HCT116 (cell line): ENCODE measurements at regions not wholly inside any gene's neighbourhood (a gene's known extent, or its start where the extent isn't known, plus 50 kb on each side); places are given as distances from the start of the nearest gene placed in this dataset.

Source experiments
- ATAC-seq: fragments of 200-7000 bp; cut with Tn5 transposase; 2 replicates; pipeline ENCODE4 v1.9.1; 2020; ENCODE audit warnings: mild to moderate bottlenecking, moderate library complexity
- BruUV-seq: library from RNA; stranded (reverse); fragments of 400-500 nt; replicated peaks from 2 replicates; lab custom pipeline; 2021; lab: Mats Ljungman, UMichigan
- CTCF ChIA-PET: fragments of 300-600 bp; sonication (Branson Sonifier 250); formaldehyde crosslinking; loops from one replicate; lab custom pipeline; 2021; ENCODE audit warnings: antibody characterized with exemption; lab: Charles Lee
- POLR2A ChIA-PET: fragments of 300-600, 350-600 bp; sonication (Branson Sonifier 250); formaldehyde crosslinking; loops from one replicate; lab custom pipeline; 2021; ENCODE audit warnings: antibody characterized with exemption; lab: Charles Lee
- RAD21 ChIA-PET, 2 experiments: fragments of 300-600 bp; sonication (Branson Sonifier 250); formaldehyde crosslinking; loops; one replicate each; lab custom pipeline; 2023; ENCODE audit warnings: low total read pairs in 2 of 2; ENCODE audit not compliant: uncharacterized antibody in 2 of 2, unreplicated experiment in 2 of 2, low non-redundant PET in 1 of 2; lab: Charles Lee
- DNase-seq: peaks from one replicate; pipeline ENCODE4 v3.0.0-alpha.2; 2010; ENCODE audit warnings: low read depth, low spot score
- H2AFZ ChIP-seq: fragments of 200-600 bp; shearing (Covaris generic), sonication (generic); 2 replicates; pipeline ENCODE4 v1.6.1; 2017; ENCODE audit warnings: low read depth, mixed run types, mixed read lengths, antibody characterized with exemption, low read length; ENCODE audit not compliant: poor library complexity, severe bottlenecking
- H3K27ac ChIP-seq: 2 replicates; pipeline ENCODE4 v1.5.1; 2012; ENCODE audit warnings: low read depth, low read length
- H3K27me3 ChIP-seq: fragments of 200-600 bp; sonication (generic); 2 replicates; pipeline ENCODE4 v1.6.1; 2016; ENCODE audit warnings: mixed run types, low read length, mixed read lengths; ENCODE audit not compliant: insufficient read depth
- H3K36me3 ChIP-seq, 2 experiments: fragments of 200-500 bp in 1 of 2; fragments of 200-600 bp in 1 of 2; sonication (Bioruptor generic) in 1 of 2; sonication (generic) in 1 of 2; 2 replicates each; pipeline versions ENCODE4 v1.5.1 to v1.6.1; 2014 to 2016; ENCODE audit warnings: low read length in 2 of 2, inconsistent platforms in 1 of 2, mixed read lengths in 1 of 2, mixed run types in 1 of 2; ENCODE audit not compliant: insufficient read depth in 2 of 2, control insufficient read depth in 1 of 2
- H3K4me1 ChIP-seq, 2 experiments: fragments of 200-600 bp in 1 of 2; sonication (generic) in 1 of 2; 2 replicates each; pipeline versions ENCODE4 v1.5.1 to v1.6.1; 2012 to 2017; ENCODE audit warnings: low read length in 2 of 2, inconsistent platforms in 1 of 2, mild to moderate bottlenecking in 1 of 2, mixed read lengths in 1 of 2, mixed run types in 1 of 2, moderate library complexity in 1 of 2; ENCODE audit not compliant: insufficient read depth in 2 of 2, control insufficient read depth in 1 of 2
- H3K4me2 ChIP-seq: fragments of 200-600 bp; sonication (generic); 2 replicates; pipeline ENCODE4 v1.6.1; 2017; ENCODE audit warnings: mixed run types, low read length, mixed read lengths
- H3K4me3 ChIP-seq, 2 experiments: fragments of 200-600 bp in 1 of 2; sonication (generic) in 1 of 2; replicated peaks in 1 of 2; 2 replicates each; pipeline ENCODE4 v1.5.1; 2011 to 2016; ENCODE audit warnings: low read length in 2 of 2, control low read depth in 1 of 2, low read depth in 1 of 2, mild to moderate bottlenecking in 1 of 2, mixed read lengths in 1 of 2, mixed run types in 1 of 2
- H3K79me2 ChIP-seq: fragments of 200-600 bp; sonication (generic); 2 replicates; pipeline ENCODE4 v1.6.1; 2017; ENCODE audit warnings: mild to moderate bottlenecking, mixed run types, low read length, moderate library complexity, mixed read lengths; ENCODE audit not compliant: insufficient read depth
- H3K9ac ChIP-seq: fragments of 200-600 bp; sonication (generic); 2 replicates; pipeline ENCODE4 v1.6.1; 2016; ENCODE audit warnings: low read length, mixed read lengths
- H3K9me2 ChIP-seq: fragments of 200-600 bp; sonication (generic), shearing (Covaris generic); 2 replicates; pipeline ENCODE4 v1.6.1; 2017; ENCODE audit warnings: mixed run types, mild to moderate bottlenecking, moderate library complexity; ENCODE audit not compliant: insufficient read depth
- H3K9me3 ChIP-seq, 2 experiments: fragments of 200-500 bp in 1 of 2; fragments of 200-600 bp in 1 of 2; sonication (Bioruptor generic) in 1 of 2; sonication (generic) in 1 of 2; 2 replicates each; pipeline ENCODE4 v1.6.1; 2014 to 2017; ENCODE audit warnings: low read length in 2 of 2, mixed read lengths in 2 of 2, inconsistent platforms in 1 of 2, low read depth in 1 of 2, mild to moderate bottlenecking in 1 of 2, mixed run types in 1 of 2, moderate library complexity in 1 of 2; ENCODE audit not compliant: control insufficient read depth in 1 of 2, insufficient read depth in 1 of 2
- H4K20me1 ChIP-seq: fragments of 200-600 bp; sonication (generic), shearing (Covaris generic); 2 replicates; pipeline ENCODE4 v1.6.1; 2017; ENCODE audit warnings: mixed run types, mild to moderate bottlenecking, moderate library complexity; ENCODE audit not compliant: insufficient read depth
- EGR1 ChIP-seq: IDR thresholded peaks from 2 replicates; pipeline ENCODE4 v1.6.1; 2012; ENCODE audit warnings: low read depth
- ELF1 ChIP-seq: IDR thresholded peaks from 2 replicates; pipeline ENCODE4 v1.6.1; 2012; ENCODE audit warnings: low read depth, borderline replicate concordance
- EZH2phosphoT487 ChIP-seq: fragments of 200-600 bp; IDR thresholded peaks from 2 replicates; pipeline ENCODE4 v1.6.1; 2018; ENCODE audit warnings: antibody characterized with exemption, borderline replicate concordance
- SIN3A ChIP-seq: IDR thresholded peaks from 2 replicates; pipeline ENCODE4 v1.6.1; 2012; ENCODE audit warnings: low read depth
- SP1 ChIP-seq: IDR thresholded peaks from 2 replicates; pipeline ENCODE4 v1.6.1; 2012; ENCODE audit warnings: low read depth
- YY1 ChIP-seq: IDR thresholded peaks from 2 replicates; pipeline ENCODE4 v1.6.1; 2011; ENCODE audit warnings: low read length, low read depth, moderate library complexity, mild to moderate bottlenecking; ENCODE audit not compliant: insufficient replicate concordance; ENCODE audit errors: extremely low read depth
- ZFX ChIP-seq: fragments of 450-650 bp; IDR thresholded peaks from 2 replicates; pipeline ENCODE4 v1.6.1; 2017
- ZNF274 ChIP-seq: fragments of 200-500 bp; sonication (Bioruptor generic); IDR thresholded peaks from 2 replicates; pipeline ENCODE4 v1.6.1; 2014; ENCODE audit warnings: mild to moderate bottlenecking, low read depth, low read length, inconsistent platforms
- intact Hi-C: fragments of 100-400 bp; cut with micrococcal nuclease; formaldehyde crosslinking; loops from 2 replicates; pipeline ENCODE4 v1.10.0; 2022
- TF ChIP-seq, protein P1 (sequence below): IDR thresholded peaks from 2 replicates; pipeline ENCODE4 v1.6.1; 2011; ENCODE audit warnings: mild to moderate bottlenecking, low read length, moderate library complexity; ENCODE audit not compliant: insufficient replicate concordance; ENCODE audit errors: extremely low read depth
- TF ChIP-seq, protein P2 (sequence below): IDR thresholded peaks from 2 replicates; pipeline ENCODE4 v1.6.1; 2012; ENCODE audit warnings: low read depth

DNA sequence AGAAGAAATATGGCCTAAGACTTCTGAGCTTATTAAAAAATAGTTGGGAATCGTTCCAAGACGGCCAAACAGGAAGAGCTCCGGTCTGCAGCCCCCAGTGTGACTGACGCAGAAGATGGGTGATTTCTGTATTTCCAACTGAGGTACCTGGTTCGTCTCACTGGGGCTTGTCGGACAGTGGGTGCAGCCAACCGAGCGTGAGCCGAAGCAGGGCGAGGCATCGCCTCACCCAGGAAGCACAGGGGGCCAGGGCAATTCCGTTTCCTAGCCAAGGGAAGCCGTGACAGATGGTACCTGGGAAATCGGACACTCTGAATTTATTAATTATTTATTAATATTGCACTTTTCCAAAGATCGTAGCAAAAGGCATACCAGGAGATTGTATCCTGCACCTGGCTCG, 857.8 kb downstream of the C12orf50 start:
- intact Hi-C loops, result no loop called here
- Histone ChIP-seq H3K4me1 (no peaks in the 10 kb centered on the region), H3K9me3 (no peaks in the 10 kb centered on the region; a peak in 1 of 4 replicates), H3K27me3 (no peaks in the 10 kb centered on the region), H3K9ac (no peak overlapping the region), H2AFZ (no peak overlapping the region), H3K9me2 (no peaks in the 10 kb centered on the region), H3K4me2 (no peak overlapping the region), H3K79me2 (no peaks in the 10 kb centered on the region), H4K20me1 (no peaks in the 10 kb centered on the region), H3K4me3 (no peak overlapping the region), H3K36me3 (no peaks in the 10 kb centered on the region), H3K27ac (no peak overlapping the region)
- POLR2A ChIA-PET, result no interaction called here
- RAD21 ChIA-PET, result no interaction called here
- DNase-seq (no peak), ATAC-seq (no peak)
- TF ChIP-seq EGR1, result no peak
- TF ChIP-seq ZNF274, result no peak
- TF ChIP-seq YY1, result no peak
- no peak for TF ChIP-seq SIN3A
- TF ChIP-seq, protein P1, sequence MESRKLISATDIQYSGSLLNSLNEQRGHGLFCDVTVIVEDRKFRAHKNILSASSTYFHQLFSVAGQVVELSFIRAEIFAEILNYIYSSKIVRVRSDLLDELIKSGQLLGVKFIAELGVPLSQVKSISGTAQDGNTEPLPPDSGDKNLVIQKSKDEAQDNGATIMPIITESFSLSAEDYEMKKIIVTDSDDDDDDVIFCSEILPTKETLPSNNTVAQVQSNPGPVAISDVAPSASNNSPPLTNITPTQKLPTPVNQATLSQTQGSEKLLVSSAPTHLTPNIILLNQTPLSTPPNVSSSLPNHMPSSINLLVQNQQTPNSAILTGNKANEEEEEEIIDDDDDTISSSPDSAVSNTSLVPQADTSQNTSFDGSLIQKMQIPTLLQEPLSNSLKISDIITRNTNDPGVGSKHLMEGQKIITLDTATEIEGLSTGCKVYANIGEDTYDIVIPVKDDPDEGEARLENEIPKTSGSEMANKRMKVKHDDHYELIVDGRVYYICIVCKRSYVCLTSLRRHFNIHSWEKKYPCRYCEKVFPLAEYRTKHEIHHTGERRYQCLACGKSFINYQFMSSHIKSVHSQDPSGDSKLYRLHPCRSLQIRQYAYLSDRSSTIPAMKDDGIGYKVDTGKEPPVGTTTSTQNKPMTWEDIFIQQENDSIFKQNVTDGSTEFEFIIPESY, result no peak
- TF ChIP-seq, protein P2, sequence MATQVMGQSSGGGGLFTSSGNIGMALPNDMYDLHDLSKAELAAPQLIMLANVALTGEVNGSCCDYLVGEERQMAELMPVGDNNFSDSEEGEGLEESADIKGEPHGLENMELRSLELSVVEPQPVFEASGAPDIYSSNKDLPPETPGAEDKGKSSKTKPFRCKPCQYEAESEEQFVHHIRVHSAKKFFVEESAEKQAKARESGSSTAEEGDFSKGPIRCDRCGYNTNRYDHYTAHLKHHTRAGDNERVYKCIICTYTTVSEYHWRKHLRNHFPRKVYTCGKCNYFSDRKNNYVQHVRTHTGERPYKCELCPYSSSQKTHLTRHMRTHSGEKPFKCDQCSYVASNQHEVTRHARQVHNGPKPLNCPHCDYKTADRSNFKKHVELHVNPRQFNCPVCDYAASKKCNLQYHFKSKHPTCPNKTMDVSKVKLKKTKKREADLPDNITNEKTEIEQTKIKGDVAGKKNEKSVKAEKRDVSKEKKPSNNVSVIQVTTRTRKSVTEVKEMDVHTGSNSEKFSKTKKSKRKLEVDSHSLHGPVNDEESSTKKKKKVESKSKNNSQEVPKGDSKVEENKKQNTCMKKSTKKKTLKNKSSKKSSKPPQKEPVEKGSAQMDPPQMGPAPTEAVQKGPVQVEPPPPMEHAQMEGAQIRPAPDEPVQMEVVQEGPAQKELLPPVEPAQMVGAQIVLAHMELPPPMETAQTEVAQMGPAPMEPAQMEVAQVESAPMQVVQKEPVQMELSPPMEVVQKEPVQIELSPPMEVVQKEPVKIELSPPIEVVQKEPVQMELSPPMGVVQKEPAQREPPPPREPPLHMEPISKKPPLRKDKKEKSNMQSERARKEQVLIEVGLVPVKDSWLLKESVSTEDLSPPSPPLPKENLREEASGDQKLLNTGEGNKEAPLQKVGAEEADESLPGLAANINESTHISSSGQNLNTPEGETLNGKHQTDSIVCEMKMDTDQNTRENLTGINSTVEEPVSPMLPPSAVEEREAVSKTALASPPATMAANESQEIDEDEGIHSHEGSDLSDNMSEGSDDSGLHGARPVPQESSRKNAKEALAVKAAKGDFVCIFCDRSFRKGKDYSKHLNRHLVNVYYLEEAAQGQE, result no peak
- TF ChIP-seq EZH2phosphoT487, result no peak
- TF ChIP-seq SP1, result no peak
- no peak for TF ChIP-seq ELF1
- TF ChIP-seq ZFX, result no peak
- BruUV-seq, result no TSS peak
- CTCF ChIA-PET, result no interaction called here
